HEK293 (cell line): ENCODE measurements at regions not wholly inside any gene's neighbourhood (a gene's known extent, or its start where the extent isn't known, plus 50 kb on each side); places are given as distances from the start of the nearest gene placed in this dataset.

Experiments
- EGR2 ChIP-seq: fragments of 450-650 bp; formaldehyde crosslinking; IDR thresholded peaks from 2 replicates; pipeline ENCODE4 v1.5.1; 2016; ENCODE audit warnings: low read depth, missing biosample characterization, missing genetic modification characterization
- FEZF1 ChIP-seq: fragments of 450-650 bp; formaldehyde crosslinking; IDR thresholded peaks from 2 replicates; pipeline ENCODE4 v1.5.1; 2016; ENCODE audit warnings: missing biosample characterization, missing genetic modification characterization
- GLI4 ChIP-seq: fragments of 450-650 bp; formaldehyde crosslinking; IDR thresholded peaks from 2 replicates; pipeline ENCODE4 v1.5.1; 2016; ENCODE audit warnings: missing biosample characterization, missing genetic modification characterization
- HOXD13 ChIP-seq: sonication (generic); formaldehyde crosslinking; IDR thresholded peaks from 2 replicates; pipeline ENCODE4 v1.8.0; 2022; ENCODE audit warnings: missing genetic modification reagents, borderline replicate concordance
- KLF7 ChIP-seq: fragments of 450-650 bp; formaldehyde crosslinking; IDR thresholded peaks from 2 replicates; pipeline ENCODE4 v1.5.1; 2016; ENCODE audit warnings: missing biosample characterization, missing genetic modification characterization, borderline replicate concordance
- ZBTB48 ChIP-seq: fragments of 450-650 bp; formaldehyde crosslinking; IDR thresholded peaks from 2 replicates; pipeline ENCODE4 v1.5.1; 2016; ENCODE audit warnings: missing biosample characterization, missing genetic modification characterization
- ZEB2 ChIP-seq: fragments of 450-650 bp; formaldehyde crosslinking; IDR thresholded peaks from 2 replicates; pipeline ENCODE4 v1.5.1; 2016; ENCODE audit warnings: missing biosample characterization, missing genetic modification characterization
- ZNF16 ChIP-seq: fragments of 450-650 bp; formaldehyde crosslinking; IDR thresholded peaks from 2 replicates; pipeline ENCODE4 v1.5.1; 2016; ENCODE audit warnings: low read depth, missing biosample characterization, missing genetic modification characterization
- ZNF221 ChIP-seq: fragments of 450-650 bp; formaldehyde crosslinking; IDR thresholded peaks from 2 replicates; pipeline ENCODE4 v1.5.1; 2017; ENCODE audit warnings: missing biosample characterization, missing genetic modification characterization, borderline replicate concordance
- ZNF274 ChIP-seq, 2 experiments: fragments of 200-500 bp in 1 of 2; fragments of 450-650 bp in 1 of 2; sonication (Bioruptor generic) in 1 of 2; formaldehyde crosslinking in 1 of 2; IDR thresholded peaks; 2 replicates each; pipeline versions ENCODE4 v1.5.1 to v1.6.1; 2014 to 2016; ENCODE audit warnings: borderline replicate concordance in 1 of 2, inconsistent platforms in 1 of 2, low read length in 1 of 2, missing biosample characterization in 1 of 2, missing genetic modification characterization in 1 of 2
- ZNF302 ChIP-seq: fragments of 450-650 bp; formaldehyde crosslinking; IDR thresholded peaks from 2 replicates; pipeline ENCODE4 v1.5.1; 2016; ENCODE audit warnings: missing biosample characterization, missing genetic modification characterization, low read depth
- ZNF335 ChIP-seq: fragments of 450-650 bp; formaldehyde crosslinking; conservative IDR thresholded peaks from 2 replicates; pipeline ENCODE4 v1.5.1; 2016; ENCODE audit warnings: missing biosample characterization, missing genetic modification characterization
- ZNF394 ChIP-seq: fragments of 450-650 bp; formaldehyde crosslinking; IDR thresholded peaks from 2 replicates; pipeline ENCODE4 v1.5.1; 2016; ENCODE audit warnings: missing biosample characterization, missing genetic modification characterization, mild to moderate bottlenecking, moderate library complexity, borderline replicate concordance
- ZNF416 ChIP-seq: fragments of 450-650 bp; formaldehyde crosslinking; IDR thresholded peaks from 2 replicates; pipeline ENCODE4 v1.5.1; 2016; ENCODE audit warnings: missing biosample characterization, missing genetic modification characterization
- ZNF530 ChIP-seq: fragments of 450-650 bp; formaldehyde crosslinking; IDR thresholded peaks from 2 replicates; pipeline ENCODE4 v1.5.1; 2016; ENCODE audit warnings: low read depth, missing biosample characterization, missing genetic modification characterization
- ZNF596 ChIP-seq: fragments of 450-650 bp; IDR thresholded peaks from 2 replicates; pipeline ENCODE4 v1.5.0; 2018; ENCODE audit warnings: missing biosample characterization, mild to moderate bottlenecking, missing genetic modification characterization, moderate library complexity
- ZNF600 ChIP-seq: fragments of 450-650 bp; formaldehyde crosslinking; IDR thresholded peaks from 2 replicates; pipeline ENCODE4 v1.5.1; 2016; ENCODE audit warnings: missing biosample characterization, missing genetic modification characterization
- ZNF623 ChIP-seq: fragments of 450-650 bp; formaldehyde crosslinking; IDR thresholded peaks from 2 replicates; pipeline ENCODE4 v1.5.1; 2016; ENCODE audit warnings: missing biosample characterization, missing genetic modification characterization
- ZNF660 ChIP-seq: fragments of 450-650 bp; IDR thresholded peaks from 2 replicates; pipeline ENCODE4 v1.5.1; 2018; ENCODE audit warnings: missing biosample characterization, mild to moderate bottlenecking, missing genetic modification characterization
- ZNF707 ChIP-seq: fragments of 450-650 bp; formaldehyde crosslinking; IDR thresholded peaks from 2 replicates; pipeline ENCODE4 v1.5.1; 2016; ENCODE audit warnings: missing biosample characterization, missing genetic modification characterization
- ZNF830 ChIP-seq: fragments of 450-650 bp; IDR thresholded peaks from 2 replicates; pipeline ENCODE4 v1.5.0; 2018; ENCODE audit warnings: missing biosample characterization, missing genetic modification characterization, low read depth, mild to moderate bottlenecking, moderate library complexity
- ZNF837 ChIP-seq: fragments of 450-650 bp; formaldehyde crosslinking; IDR thresholded peaks from 2 replicates; pipeline ENCODE4 v1.5.1; 2016; ENCODE audit warnings: missing biosample characterization, missing genetic modification characterization
- TF ChIP-seq, protein P1 (sequence below): fragments of 450-650 bp; formaldehyde crosslinking; IDR thresholded peaks from 2 replicates; pipeline ENCODE4 v1.5.1; 2016; ENCODE audit warnings: missing biosample characterization, missing genetic modification characterization
- TF ChIP-seq, protein P2 (sequence below): fragments of 450-650 bp; formaldehyde crosslinking; IDR thresholded peaks from 2 replicates; pipeline ENCODE4 v1.5.1; 2016; ENCODE audit warnings: missing biosample characterization, missing genetic modification characterization
- TF ChIP-seq, protein P3 (sequence below): fragments of 450-650 bp; formaldehyde crosslinking; IDR thresholded peaks from 2 replicates; pipeline ENCODE4 v1.5.1; 2017; ENCODE audit warnings: missing biosample characterization, missing genetic modification characterization
- TF ChIP-seq, protein P4 (sequence below): fragments of 450-650 bp; formaldehyde crosslinking; conservative IDR thresholded peaks from 2 replicates; pipeline ENCODE4 v1.5.1; 2016; ENCODE audit warnings: low read depth, missing biosample characterization, missing genetic modification characterization
- TF ChIP-seq, protein P5 (sequence below): fragments of 450-650 bp; formaldehyde crosslinking; IDR thresholded peaks from 2 replicates; pipeline ENCODE4 v1.5.0; 2017; ENCODE audit warnings: missing biosample characterization, missing genetic modification characterization, borderline replicate concordance
- TF ChIP-seq, protein P6 (sequence below): sonication (generic); formaldehyde crosslinking; IDR thresholded peaks from 2 replicates; pipeline ENCODE4 v1.8.1; 2022; ENCODE audit warnings: mild to moderate bottlenecking, moderate library complexity, missing genetic modification reagents

DNA sequence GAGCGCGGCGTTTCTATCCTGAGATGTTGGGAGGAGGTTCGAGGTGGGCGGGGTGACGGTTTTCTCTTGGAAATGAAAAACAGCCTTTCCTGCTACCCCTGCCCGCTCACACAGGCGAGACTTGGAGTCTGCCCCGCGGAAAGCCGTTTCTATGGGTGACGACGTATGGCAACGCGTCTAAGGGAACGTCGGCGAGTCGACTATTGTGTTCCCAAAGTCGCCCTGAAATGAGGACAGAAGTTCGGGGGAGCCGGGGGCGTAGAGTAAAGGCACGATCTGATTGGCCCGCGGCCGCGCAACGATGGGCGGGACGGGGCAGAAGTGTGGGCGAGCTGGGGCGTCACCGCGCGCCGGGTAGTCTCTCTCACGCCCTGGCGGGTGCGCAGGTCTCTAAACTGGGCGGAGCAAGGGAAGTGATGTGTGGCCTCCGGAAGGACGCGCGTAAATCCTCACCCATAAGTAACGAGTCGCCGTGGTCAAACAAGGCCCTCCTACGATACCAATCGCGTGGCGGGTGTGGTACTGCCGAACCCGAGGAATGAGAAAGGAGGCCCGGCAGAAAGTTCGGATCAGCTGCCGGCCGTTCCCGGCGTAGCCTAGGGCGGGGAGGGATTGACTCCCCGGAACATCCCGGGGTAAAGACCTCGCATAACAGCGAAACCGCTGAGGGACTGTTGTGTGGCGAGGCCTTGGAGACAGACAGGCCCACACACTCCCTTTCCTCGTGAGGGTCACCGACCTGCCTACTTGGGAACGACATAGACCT is 89.6 kb downstream of the FAM161A start (continued):
- TF ChIP-seq, protein P1, sequence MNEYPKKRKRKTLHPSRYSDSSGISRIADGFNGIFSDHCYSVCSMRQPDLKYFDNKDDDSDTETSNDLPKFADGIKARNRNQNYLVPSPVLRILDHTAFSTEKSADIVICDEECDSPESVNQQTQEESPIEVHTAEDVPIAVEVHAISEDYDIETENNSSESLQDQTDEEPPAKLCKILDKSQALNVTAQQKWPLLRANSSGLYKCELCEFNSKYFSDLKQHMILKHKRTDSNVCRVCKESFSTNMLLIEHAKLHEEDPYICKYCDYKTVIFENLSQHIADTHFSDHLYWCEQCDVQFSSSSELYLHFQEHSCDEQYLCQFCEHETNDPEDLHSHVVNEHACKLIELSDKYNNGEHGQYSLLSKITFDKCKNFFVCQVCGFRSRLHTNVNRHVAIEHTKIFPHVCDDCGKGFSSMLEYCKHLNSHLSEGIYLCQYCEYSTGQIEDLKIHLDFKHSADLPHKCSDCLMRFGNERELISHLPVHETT (tag by site-specific recombination) = no peak
- TF ChIP-seq ZNF837 (no peak), ZNF302 (tag by site-specific recombination) (no peak), ZNF274 (IDR thresholded peaks at IDR 0.05; ENCODE audit: low read length) (no peak), ZNF274 (tag by site-specific recombination; IDR thresholded peaks at IDR 0.05; ENCODE audit: borderline replicate concordance) (no peak), ZNF707 (tag by site-specific recombination) (no peak), HOXD13 (CRISPR knock-in tag) (no peak), ZNF221 (tag by site-specific recombination) (no peak), ZEB2 (tag by site-specific recombination) (peak; percentile 36; the same call in 1 of the 2 replicates), ZNF830 (tag by site-specific recombination) (no peak), ZNF596 (no peak), ZBTB48 (tag by site-specific recombination) (peak; percentile 97), KLF7 (tag by site-specific recombination) (peak; percentile 32; the same call in 1 of the 2 replicates), ZNF600 (tag by site-specific recombination) (peak; percentile 83), ZNF660 (no peak; the same call in 1 of the 2 replicates), FEZF1 (tag by site-specific recombination) (no peak), ZNF16 (tag by site-specific recombination) (no peak), ZNF623 (tag by site-specific recombination) (no peak), ZNF394 (peak; percentile 2; the same call in 1 of the 2 replicates), ZNF530 (tag by site-specific recombination) (no peak), ZNF416 (no peak), GLI4 (no peak), ZNF335 (tag by site-specific recombination) (peak; percentile 76), EGR2 (tag by site-specific recombination) (peak; percentile 24; the same call in 1 of the 2 replicates)
- TF ChIP-seq, protein P2, sequence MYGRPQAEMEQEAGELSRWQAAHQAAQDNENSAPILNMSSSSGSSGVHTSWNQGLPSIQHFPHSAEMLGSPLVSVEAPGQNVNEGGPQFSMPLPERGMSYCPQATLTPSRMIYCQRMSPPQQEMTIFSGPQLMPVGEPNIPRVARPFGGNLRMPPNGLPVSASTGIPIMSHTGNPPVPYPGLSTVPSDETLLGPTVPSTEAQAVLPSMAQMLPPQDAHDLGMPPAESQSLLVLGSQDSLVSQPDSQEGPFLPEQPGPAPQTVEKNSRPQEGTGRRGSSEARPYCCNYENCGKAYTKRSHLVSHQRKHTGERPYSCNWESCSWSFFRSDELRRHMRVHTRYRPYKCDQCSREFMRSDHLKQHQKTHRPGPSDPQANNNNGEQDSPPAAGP = 0 out of 2 replicates have a peak, but pooled peaks have one; percentile 37
- TF ChIP-seq, protein P3, sequence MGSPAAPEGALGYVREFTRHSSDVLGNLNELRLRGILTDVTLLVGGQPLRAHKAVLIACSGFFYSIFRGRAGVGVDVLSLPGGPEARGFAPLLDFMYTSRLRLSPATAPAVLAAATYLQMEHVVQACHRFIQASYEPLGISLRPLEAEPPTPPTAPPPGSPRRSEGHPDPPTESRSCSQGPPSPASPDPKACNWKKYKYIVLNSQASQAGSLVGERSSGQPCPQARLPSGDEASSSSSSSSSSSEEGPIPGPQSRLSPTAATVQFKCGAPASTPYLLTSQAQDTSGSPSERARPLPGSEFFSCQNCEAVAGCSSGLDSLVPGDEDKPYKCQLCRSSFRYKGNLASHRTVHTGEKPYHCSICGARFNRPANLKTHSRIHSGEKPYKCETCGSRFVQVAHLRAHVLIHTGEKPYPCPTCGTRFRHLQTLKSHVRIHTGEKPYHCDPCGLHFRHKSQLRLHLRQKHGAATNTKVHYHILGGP (tag by site-specific recombination) = no peak
- TF ChIP-seq, protein P4, sequence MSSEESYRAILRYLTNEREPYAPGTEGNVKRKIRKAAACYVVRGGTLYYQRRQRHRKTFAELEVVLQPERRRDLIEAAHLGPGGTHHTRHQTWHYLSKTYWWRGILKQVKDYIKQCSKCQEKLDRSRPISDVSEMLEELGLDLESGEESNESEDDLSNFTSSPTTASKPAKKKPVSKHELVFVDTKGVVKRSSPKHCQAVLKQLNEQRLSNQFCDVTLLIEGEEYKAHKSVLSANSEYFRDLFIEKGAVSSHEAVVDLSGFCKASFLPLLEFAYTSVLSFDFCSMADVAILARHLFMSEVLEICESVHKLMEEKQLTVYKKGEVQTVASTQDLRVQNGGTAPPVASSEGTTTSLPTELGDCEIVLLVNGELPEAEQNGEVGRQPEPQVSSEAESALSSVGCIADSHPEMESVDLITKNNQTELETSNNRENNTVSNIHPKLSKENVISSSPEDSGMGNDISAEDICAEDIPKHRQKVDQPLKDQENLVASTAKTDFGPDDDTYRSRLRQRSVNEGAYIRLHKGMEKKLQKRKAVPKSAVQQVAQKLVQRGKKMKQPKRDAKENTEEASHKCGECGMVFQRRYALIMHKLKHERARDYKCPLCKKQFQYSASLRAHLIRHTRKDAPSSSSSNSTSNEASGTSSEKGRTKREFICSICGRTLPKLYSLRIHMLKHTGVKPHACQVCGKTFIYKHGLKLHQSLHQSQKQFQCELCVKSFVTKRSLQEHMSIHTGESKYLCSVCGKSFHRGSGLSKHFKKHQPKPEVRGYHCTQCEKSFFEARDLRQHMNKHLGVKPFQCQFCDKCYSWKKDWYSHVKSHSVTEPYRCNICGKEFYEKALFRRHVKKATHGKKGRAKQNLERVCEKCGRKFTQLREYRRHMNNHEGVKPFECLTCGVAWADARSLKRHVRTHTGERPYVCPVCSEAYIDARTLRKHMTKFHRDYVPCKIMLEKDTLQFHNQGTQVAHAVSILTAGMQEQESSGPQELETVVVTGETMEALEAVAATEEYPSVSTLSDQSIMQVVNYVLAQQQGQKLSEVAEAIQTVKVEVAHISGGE (tag by site-specific recombination) = peak; percentile 94
- TF ChIP-seq, protein P5, sequence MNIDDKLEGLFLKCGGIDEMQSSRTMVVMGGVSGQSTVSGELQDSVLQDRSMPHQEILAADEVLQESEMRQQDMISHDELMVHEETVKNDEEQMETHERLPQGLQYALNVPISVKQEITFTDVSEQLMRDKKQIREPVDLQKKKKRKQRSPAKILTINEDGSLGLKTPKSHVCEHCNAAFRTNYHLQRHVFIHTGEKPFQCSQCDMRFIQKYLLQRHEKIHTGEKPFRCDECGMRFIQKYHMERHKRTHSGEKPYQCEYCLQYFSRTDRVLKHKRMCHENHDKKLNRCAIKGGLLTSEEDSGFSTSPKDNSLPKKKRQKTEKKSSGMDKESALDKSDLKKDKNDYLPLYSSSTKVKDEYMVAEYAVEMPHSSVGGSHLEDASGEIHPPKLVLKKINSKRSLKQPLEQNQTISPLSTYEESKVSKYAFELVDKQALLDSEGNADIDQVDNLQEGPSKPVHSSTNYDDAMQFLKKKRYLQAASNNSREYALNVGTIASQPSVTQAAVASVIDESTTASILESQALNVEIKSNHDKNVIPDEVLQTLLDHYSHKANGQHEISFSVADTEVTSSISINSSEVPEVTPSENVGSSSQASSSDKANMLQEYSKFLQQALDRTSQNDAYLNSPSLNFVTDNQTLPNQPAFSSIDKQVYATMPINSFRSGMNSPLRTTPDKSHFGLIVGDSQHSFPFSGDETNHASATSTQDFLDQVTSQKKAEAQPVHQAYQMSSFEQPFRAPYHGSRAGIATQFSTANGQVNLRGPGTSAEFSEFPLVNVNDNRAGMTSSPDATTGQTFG (tag by site-specific recombination) = no peak
- TF ChIP-seq, protein P6, sequence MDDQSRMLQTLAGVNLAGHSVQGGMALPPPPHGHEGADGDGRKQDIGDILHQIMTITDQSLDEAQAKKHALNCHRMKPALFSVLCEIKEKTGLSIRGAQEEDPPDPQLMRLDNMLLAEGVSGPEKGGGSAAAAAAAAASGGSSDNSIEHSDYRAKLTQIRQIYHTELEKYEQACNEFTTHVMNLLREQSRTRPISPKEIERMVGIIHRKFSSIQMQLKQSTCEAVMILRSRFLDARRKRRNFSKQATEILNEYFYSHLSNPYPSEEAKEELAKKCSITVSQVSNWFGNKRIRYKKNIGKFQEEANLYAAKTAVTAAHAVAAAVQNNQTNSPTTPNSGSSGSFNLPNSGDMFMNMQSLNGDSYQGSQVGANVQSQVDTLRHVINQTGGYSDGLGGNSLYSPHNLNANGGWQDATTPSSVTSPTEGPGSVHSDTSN (CRISPR knock-in tag) = no peak
